NCI-H524 (cell line): ENCODE measurements at regions not wholly inside any gene's neighbourhood (a gene's known extent, or its start where the extent isn't known, plus 50 kb on each side); places are given as distances from the start of the nearest gene placed in this dataset.

Experiments
- DNase-seq, 2 experiments: peaks; one replicate each; lab custom pipeline; 2025; lab: John Stamatoyannopoulos, UW

- DNase-seq: no peak
Measured at GRCh38 chr12:130258863-130259262, 78.8 kb upstream of the PIWIL1 start.

- DNase-seq: no peak
Measured at GRCh38 chr12:130263025-130263424, 74.7 kb upstream of the PIWIL1 start.

- DNase-seq: no peak
Measured at GRCh38 chr12:130263996-130264395, 73.7 kb upstream of the PIWIL1 start.

GRCh38 chr12:130266751-130267150 is 70.9 kb upstream of the PIWIL1 start:
- peak; percentile 4 to 7 for DNase-seq

- DNase-seq: no peak
Measured at GRCh38 chr12:130280231-130280630, 57.5 kb upstream of the PIWIL1 start.

- DNase-seq: no peak
Measured at GRCh38 chr12:130280742-130281141, 56.9 kb upstream of the PIWIL1 start.

GRCh38 chr12:130281153-130281799 is 56.4 kb upstream of the PIWIL1 start:
- DNase-seq: peak; percentile 58 to 84

- DNase-seq: peak in 1 of 2 experiments; percentile 41
Measured at GRCh38 chr12:130286041-130286440, 51.6 kb upstream of the PIWIL1 start.

- DNase-seq: no peak
Measured at GRCh38 chr12:130286741-130287440, 50.8 kb upstream of the PIWIL1 start.
